IMR-90 (cell line): ENCODE measurements at regions not wholly inside any gene's neighbourhood (a gene's known extent, or its start where the extent isn't known, plus 50 kb on each side); places are given as distances from the start of the nearest gene placed in this dataset.

Experiments used
- ATAC-seq: fragments of 200-7000 bp; cut with Tn5 transposase; 2 replicates; pipeline ENCODE4 v1.9.1; 2020; ENCODE audit warnings: low read depth, mild to moderate bottlenecking, moderate library complexity
- BruUV-seq: library from RNA; stranded (reverse); fragments of 400-500 nt; replicated peaks from 2 replicates; lab custom pipeline; 2021; lab: Mats Ljungman, UMichigan
- CTCF ChIA-PET: fragments of 300-600 bp; formaldehyde crosslinking; extraction: SDS; loops from one replicate; lab custom pipeline; 2021; ENCODE audit warnings: antibody characterized with exemption; lab: Yijun Ruan, JAX
- POLR2A ChIA-PET: fragments of 300-600 bp; sonication (Branson Sonifier 250); formaldehyde crosslinking; loops from one replicate; lab custom pipeline; 2022; ENCODE audit warnings: antibody characterized with exemption; ENCODE audit not compliant: unreplicated experiment; lab: Charles Lee
- DNase-seq: peaks from one replicate; pipeline ENCODE4 v3.0.0; 2013
- H2AFZ ChIP-seq: replicated peaks from 2 replicates; pipeline ENCODE3; 2013; ENCODE audit warnings: low read length, mild to moderate bottlenecking; ENCODE audit not compliant: poor library complexity
- H2AK5ac ChIP-seq: 2 replicates; pipeline ENCODE4 v1.6.1; 2013; ENCODE audit warnings: low read depth, low read length, inconsistent platforms
- H2AK9ac ChIP-seq: replicated peaks from 2 replicates; pipeline ENCODE3; 2013; ENCODE audit warnings: mild to moderate bottlenecking, low read depth, low read length, moderate library complexity; ENCODE audit not compliant: poor library complexity
- H2BK120ac ChIP-seq: 2 replicates; pipeline ENCODE4 v1.6.1; 2013; ENCODE audit warnings: low read depth, low read length, inconsistent platforms
- H2BK15ac ChIP-seq: 3 replicates; pipeline ENCODE4 v1.6.1; 2013; ENCODE audit warnings: low read depth, low read length, inconsistent platforms
- H2BK20ac ChIP-seq: 2 replicates; pipeline ENCODE4 v1.6.1; 2013; ENCODE audit warnings: low read depth, mild to moderate bottlenecking, inconsistent platforms, low read length, moderate library complexity
- H2BK5ac ChIP-seq: 2 replicates; pipeline ENCODE4 v1.6.1; 2013; ENCODE audit warnings: mild to moderate bottlenecking, low read depth, low read length, inconsistent platforms; ENCODE audit not compliant: poor library complexity, severe bottlenecking
- H3K14ac ChIP-seq: replicated peaks from 2 replicates; pipeline ENCODE4 v1.6.1; 2013; ENCODE audit warnings: low read depth, low read length, inconsistent platforms
- H3K18ac ChIP-seq: 2 replicates; pipeline ENCODE4 v1.6.1; 2013; ENCODE audit warnings: low read depth, low read length, control low read depth
- H3K23ac ChIP-seq: 2 replicates; pipeline ENCODE4 v1.6.1; 2013; ENCODE audit warnings: low read depth, low read length, inconsistent platforms
- H3K27ac ChIP-seq: 2 replicates; pipeline ENCODE4 v1.5.1; 2013; ENCODE audit warnings: mild to moderate bottlenecking, control low read depth, low read length; ENCODE audit not compliant: insufficient read depth
- H3K27me3 ChIP-seq: 2 replicates; pipeline ENCODE4 v1.6.1; 2013; ENCODE audit warnings: low read length; ENCODE audit not compliant: control insufficient read depth, insufficient read depth
- H3K36me3 ChIP-seq: 2 replicates; pipeline ENCODE4 v1.6.1; 2013; ENCODE audit warnings: low read length, mixed read lengths; ENCODE audit not compliant: control insufficient read depth, insufficient read depth
- H3K4ac ChIP-seq: 2 replicates; pipeline ENCODE4 v1.6.1; 2013; ENCODE audit warnings: low read depth, low read length, inconsistent platforms
- H3K4me1 ChIP-seq: 2 replicates; pipeline ENCODE4 v1.6.1; 2013; ENCODE audit warnings: low read length, mixed read lengths; ENCODE audit not compliant: control insufficient read depth, insufficient read depth
- H3K4me2 ChIP-seq: 2 replicates; pipeline ENCODE4 v1.6.1; 2013; ENCODE audit warnings: low read depth, mild to moderate bottlenecking, control low read depth, low read length, moderate library complexity
- H3K4me3 ChIP-seq: 2 replicates; pipeline ENCODE4 v1.5.1; 2013; ENCODE audit warnings: low read depth, mild to moderate bottlenecking, control low read depth, low read length, moderate library complexity; ENCODE audit not compliant: insufficient read depth
- H3K56ac ChIP-seq: 2 replicates; pipeline ENCODE4 v1.6.1; 2013; ENCODE audit warnings: low read length, inconsistent platforms; ENCODE audit not compliant: insufficient read depth; ENCODE audit errors: extremely low read depth
- H3K79me1 ChIP-seq, 2 experiments: 2 replicates each; pipeline ENCODE4 v1.6.1; 2013; ENCODE audit warnings: low read length in 2 of 2, inconsistent platforms in 1 of 2, low read depth in 1 of 2
- H3K9ac ChIP-seq: 2 replicates; pipeline ENCODE4 v1.6.1; 2013; ENCODE audit warnings: low read depth, low read length, control low read depth
- H3K9me1 ChIP-seq: 2 replicates; pipeline ENCODE4 v1.6.1; 2013; ENCODE audit warnings: low read length, inconsistent platforms; ENCODE audit not compliant: insufficient read depth
- H3K9me3 ChIP-seq: 2 replicates; pipeline ENCODE4 v1.6.1; 2013; ENCODE audit warnings: low read length; ENCODE audit not compliant: control insufficient read depth, insufficient read depth
- H4K20me1 ChIP-seq: 2 replicates; pipeline ENCODE4 v1.6.1; 2013; ENCODE audit warnings: low read length, inconsistent platforms; ENCODE audit not compliant: insufficient read depth
- H4K5ac ChIP-seq: 2 replicates; pipeline ENCODE4 v1.6.1; 2013; ENCODE audit warnings: mild to moderate bottlenecking, low read depth, low read length, control low read depth
- H4K8ac ChIP-seq, 2 experiments: 2 replicates each; pipeline ENCODE4 v1.6.1; 2013; ENCODE audit warnings: low read depth in 2 of 2, low read length in 2 of 2, control low read depth in 1 of 2, inconsistent platforms in 1 of 2
- H4K91ac ChIP-seq: 2 replicates; pipeline ENCODE4 v1.6.1; 2013; ENCODE audit warnings: low read depth, low read length, inconsistent platforms; ENCODE audit not compliant: insufficient read depth
- BHLHE40 ChIP-seq: fragments of 150-350 bp; IDR thresholded peaks from 2 replicates; pipeline ENCODE4 v1.6.1; 2016; ENCODE audit warnings: mild to moderate bottlenecking, low read depth, low read length
- CHD1 ChIP-seq: IDR thresholded peaks from 2 replicates; pipeline ENCODE4 v1.6.1; 2012; ENCODE audit warnings: low read depth, low read length, improper control_type of control experiment
- FOS ChIP-seq: fragments of 150-350 bp; IDR thresholded peaks from 2 replicates; pipeline ENCODE4 v1.6.1; 2016; ENCODE audit warnings: low read depth, low read length
- MAFK ChIP-seq: IDR thresholded peaks from 2 replicates; pipeline ENCODE4 v1.6.1; 2012; ENCODE audit warnings: low read depth, low read length, improper control_type of control experiment
- MAZ ChIP-seq: IDR thresholded peaks from 2 replicates; pipeline ENCODE4 v1.6.1; 2012; ENCODE audit warnings: low read depth, mild to moderate bottlenecking, low read length, improper control_type of control experiment, moderate library complexity, borderline replicate concordance
- MXI1 ChIP-seq: IDR thresholded peaks from 2 replicates; pipeline ENCODE4 v1.6.1; 2012; ENCODE audit warnings: low read depth, mild to moderate bottlenecking, low read length, moderate library complexity, borderline replicate concordance
- NFE2L2 ChIP-seq: fragments of 150-350 bp; IDR thresholded peaks from 2 replicates; pipeline ENCODE4 v1.6.1; 2016; ENCODE audit warnings: low read depth, mild to moderate bottlenecking, low read length
- POLR2A ChIP-seq: IDR thresholded peaks from 2 replicates; pipeline ENCODE4 v1.6.1; 2012; ENCODE audit warnings: mild to moderate bottlenecking, low read depth, low read length
- RFX5 ChIP-seq: IDR thresholded peaks from 2 replicates; pipeline ENCODE4 v1.8.0; 2012; ENCODE audit warnings: low read depth, mild to moderate bottlenecking, low read length, moderate library complexity
- WGBS, 2 experiments: methylation state at CpG; one replicate each; pipeline versions ENCODE4 v1.1.5 to v1.1.7; 2013; ENCODE audit warnings: missing lambda C conversion rate in 2 of 2; ENCODE audit not compliant: insufficient read length in 1 of 2; ENCODE audit errors: extremely low coverage in 2 of 2; 5-methylcytosine and 5-hydroxymethylcytosine counted together
- dilution Hi-C: fragments of 300-500 bp; cut with HindIII; formaldehyde crosslinking; loops from one replicate; pipeline ENCODE4 v1.14.3; 2018; ENCODE audit warnings: low sequenced_read_pairs; ENCODE audit not compliant: unreplicated experiment
- in situ Hi-C: fragments of 300-500 bp; cut with MboI; formaldehyde crosslinking; loops from 3 replicates; pipeline ENCODE4 v1.14.3; 2019; ENCODE audit warnings: low sequenced_read_pairs, inconsistent platforms, mixed read lengths
- intact Hi-C: fragments of 100-400 bp; cut with micrococcal nuclease; formaldehyde crosslinking; loops from 2 replicates; pipeline ENCODE4 v1.10.0; 2022
- TF ChIP-seq, protein P1 (sequence below): fragments of 150-350 bp; IDR thresholded peaks from 2 replicates; pipeline ENCODE4 v1.6.1; 2017; ENCODE audit warnings: mild to moderate bottlenecking, antibody characterized with exemption, low read length, low read depth
- TF ChIP-seq, protein P2 (sequence below): fragments of 150-350 bp; IDR thresholded peaks from 2 replicates; pipeline ENCODE4 v1.6.1; 2016; ENCODE audit warnings: low read depth, mild to moderate bottlenecking, low read length, moderate library complexity, borderline replicate concordance

DNA sequence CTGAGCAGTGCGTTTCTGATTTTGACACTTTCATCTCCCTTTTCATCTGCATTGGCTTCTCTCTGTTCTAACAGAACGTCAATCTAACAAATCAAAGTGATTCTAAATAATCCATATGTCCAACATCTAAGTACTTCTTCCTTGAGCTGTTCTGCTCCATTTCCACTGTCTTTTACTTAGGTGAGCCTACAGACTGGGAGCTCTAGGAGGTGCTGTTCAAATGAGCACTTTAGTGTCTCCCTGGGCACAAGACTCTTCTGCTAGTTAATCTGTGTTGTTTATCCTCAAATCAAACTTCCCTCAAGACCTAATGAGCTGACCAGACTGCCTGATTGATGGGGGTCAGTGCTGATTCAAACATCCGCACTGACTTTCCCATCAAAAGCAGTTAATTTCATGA lies 408.1 kb downstream of the WDR72 start:
- H3K4me3 ChIP-seq, result no peak overlapping the region
- no peaks in the 10 kb centered on the region for H3K36me3 ChIP-seq
- no peak overlapping the region for H2BK5ac ChIP-seq
- no TSS peak for BruUV-seq
- no peak overlapping the region for H2BK120ac ChIP-seq
- ChIA-PET CTCF (no interaction called here), POLR2A (no interaction called here)
- no peak overlapping the region for H4K8ac ChIP-seq
- intact Hi-C loops, result no loop called here
- dilution Hi-C loops, result no loop called here
- no peak overlapping the region for H3K27ac ChIP-seq
- no peak overlapping the region for H3K18ac ChIP-seq
- H4K91ac ChIP-seq, result no peak overlapping the region
- H3K9ac ChIP-seq, result no peak overlapping the region
- DNase-seq (no peak), ATAC-seq (no peak)
- H4K20me1 ChIP-seq, result no peaks in the 10 kb centered on the region
- no peak overlapping the region for H3K4ac ChIP-seq
- TF ChIP-seq MAFK, result no peak
- TF ChIP-seq BHLHE40, result no peak
- TF ChIP-seq NFE2L2, result no peak
- TF ChIP-seq, protein P1, sequence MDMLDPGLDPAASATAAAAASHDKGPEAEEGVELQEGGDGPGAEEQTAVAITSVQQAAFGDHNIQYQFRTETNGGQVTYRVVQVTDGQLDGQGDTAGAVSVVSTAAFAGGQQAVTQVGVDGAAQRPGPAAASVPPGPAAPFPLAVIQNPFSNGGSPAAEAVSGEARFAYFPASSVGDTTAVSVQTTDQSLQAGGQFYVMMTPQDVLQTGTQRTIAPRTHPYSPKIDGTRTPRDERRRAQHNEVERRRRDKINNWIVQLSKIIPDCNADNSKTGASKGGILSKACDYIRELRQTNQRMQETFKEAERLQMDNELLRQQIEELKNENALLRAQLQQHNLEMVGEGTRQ, result no peak
- no peak for TF ChIP-seq POLR2A
- TF ChIP-seq MXI1, result no peak
- no peak for TF ChIP-seq MAZ
- TF ChIP-seq RFX5, result no peak
- TF ChIP-seq FOS, result no peak
- no peak for TF ChIP-seq CHD1
- TF ChIP-seq, protein P2, sequence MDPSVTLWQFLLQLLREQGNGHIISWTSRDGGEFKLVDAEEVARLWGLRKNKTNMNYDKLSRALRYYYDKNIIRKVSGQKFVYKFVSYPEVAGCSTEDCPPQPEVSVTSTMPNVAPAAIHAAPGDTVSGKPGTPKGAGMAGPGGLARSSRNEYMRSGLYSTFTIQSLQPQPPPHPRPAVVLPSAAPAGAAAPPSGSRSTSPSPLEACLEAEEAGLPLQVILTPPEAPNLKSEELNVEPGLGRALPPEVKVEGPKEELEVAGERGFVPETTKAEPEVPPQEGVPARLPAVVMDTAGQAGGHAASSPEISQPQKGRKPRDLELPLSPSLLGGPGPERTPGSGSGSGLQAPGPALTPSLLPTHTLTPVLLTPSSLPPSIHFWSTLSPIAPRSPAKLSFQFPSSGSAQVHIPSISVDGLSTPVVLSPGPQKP, result no peak
- no peak overlapping the region for H2BK15ac ChIP-seq
- no peak overlapping the region for H2AK9ac ChIP-seq
- no peaks in the 10 kb centered on the region for H3K9me1 ChIP-seq
- H2AFZ ChIP-seq, result no peak overlapping the region
- H2AK5ac ChIP-seq, result no peak overlapping the region
- in situ Hi-C loops, result no loop called here
- H2BK20ac ChIP-seq, result no peak overlapping the region
- no CpG with 5 or more reads among the region's 3 CpGs for WGBS, 2 experiments
- no peak overlapping the region for H4K5ac ChIP-seq
- no peak overlapping the region for H3K14ac ChIP-seq
- no peaks in the 10 kb centered on the region for H3K27me3 ChIP-seq
- no peaks in the 10 kb centered on the region for H3K4me1 ChIP-seq
- no peak overlapping the region for H3K4me2 ChIP-seq
- no peak overlapping the region for H3K23ac ChIP-seq
- H3K79me1 ChIP-seq, result no peaks in the 10 kb centered on the region
- H3K56ac ChIP-seq, result no peak overlapping the region
- H3K9me3 ChIP-seq, result peaks cover 4% of the 10 kb centered on the region
